GM12865 (cell line): ENCODE measurements at regions not wholly inside any gene's neighbourhood (a gene's known extent, or its start where the extent isn't known, plus 50 kb on each side); places are given as distances from the start of the nearest gene placed in this dataset.

Source experiments
- DNase-seq: peaks from one replicate; pipeline ENCODE4 v3.0.0; 2010; ENCODE audit warnings: low read depth
- H3K4me3 ChIP-seq: 2 replicates; pipeline ENCODE4 v1.5.1; 2011; ENCODE audit warnings: mild to moderate bottlenecking, low read depth, low read length, control low read depth
- TF ChIP-seq, protein P1 (sequence below): IDR thresholded peaks from 2 replicates; pipeline ENCODE4 v1.5.1; 2011; ENCODE audit warnings: low read length, control low read depth, low read depth, inconsistent platforms; ENCODE audit not compliant: insufficient read depth; ENCODE audit errors: missing control alignments

DNA sequence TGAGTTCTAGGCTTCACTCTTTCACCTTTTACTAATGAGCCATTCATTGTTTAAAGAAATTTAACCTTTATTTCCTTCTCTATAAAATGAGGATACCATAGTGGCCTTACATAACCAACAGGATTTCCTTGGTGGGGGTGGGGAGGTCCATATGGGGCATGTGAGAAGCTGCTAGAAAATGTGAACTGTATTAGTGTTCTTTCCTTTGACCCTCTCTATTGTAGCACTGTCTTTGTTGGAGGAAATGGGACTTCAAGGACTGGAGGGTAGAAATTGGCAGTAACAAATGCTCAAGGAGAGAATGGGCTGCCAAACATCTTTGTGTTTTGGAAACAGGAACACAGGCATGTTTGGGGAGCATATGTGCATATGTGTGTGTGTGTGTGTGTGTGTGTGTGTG, 468.7 kb upstream of the ZEB2 start:
- TF ChIP-seq, protein P1, sequence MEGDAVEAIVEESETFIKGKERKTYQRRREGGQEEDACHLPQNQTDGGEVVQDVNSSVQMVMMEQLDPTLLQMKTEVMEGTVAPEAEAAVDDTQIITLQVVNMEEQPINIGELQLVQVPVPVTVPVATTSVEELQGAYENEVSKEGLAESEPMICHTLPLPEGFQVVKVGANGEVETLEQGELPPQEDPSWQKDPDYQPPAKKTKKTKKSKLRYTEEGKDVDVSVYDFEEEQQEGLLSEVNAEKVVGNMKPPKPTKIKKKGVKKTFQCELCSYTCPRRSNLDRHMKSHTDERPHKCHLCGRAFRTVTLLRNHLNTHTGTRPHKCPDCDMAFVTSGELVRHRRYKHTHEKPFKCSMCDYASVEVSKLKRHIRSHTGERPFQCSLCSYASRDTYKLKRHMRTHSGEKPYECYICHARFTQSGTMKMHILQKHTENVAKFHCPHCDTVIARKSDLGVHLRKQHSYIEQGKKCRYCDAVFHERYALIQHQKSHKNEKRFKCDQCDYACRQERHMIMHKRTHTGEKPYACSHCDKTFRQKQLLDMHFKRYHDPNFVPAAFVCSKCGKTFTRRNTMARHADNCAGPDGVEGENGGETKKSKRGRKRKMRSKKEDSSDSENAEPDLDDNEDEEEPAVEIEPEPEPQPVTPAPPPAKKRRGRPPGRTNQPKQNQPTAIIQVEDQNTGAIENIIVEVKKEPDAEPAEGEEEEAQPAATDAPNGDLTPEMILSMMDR = no peak
- H3K4me3 ChIP-seq = no peak overlapping the region
- DNase-seq = no peak

DNA sequence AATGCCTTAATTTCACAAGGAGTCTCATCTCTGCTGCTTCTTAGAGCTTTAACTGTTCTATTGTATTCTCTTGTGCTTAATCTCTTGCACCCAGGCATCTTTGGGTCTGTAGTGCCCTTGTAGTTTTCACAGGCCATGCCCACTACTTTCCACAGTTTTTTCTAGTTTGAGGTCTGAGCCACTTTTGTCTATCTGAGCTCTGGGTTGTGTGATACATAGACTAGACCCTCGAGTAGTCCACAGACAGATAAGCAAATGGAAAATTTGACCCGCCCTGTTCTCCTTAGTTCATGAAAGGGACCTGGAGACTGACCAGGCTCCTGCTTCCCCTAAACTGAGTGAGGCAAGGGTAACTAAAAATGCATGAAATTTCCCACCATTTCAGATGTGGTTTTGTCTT, 466.8 kb upstream of the ZEB2 start:
- TF ChIP-seq, protein P1 = no peak
- H3K4me3 ChIP-seq = no peak overlapping the region
- no peak for DNase-seq

DNA sequence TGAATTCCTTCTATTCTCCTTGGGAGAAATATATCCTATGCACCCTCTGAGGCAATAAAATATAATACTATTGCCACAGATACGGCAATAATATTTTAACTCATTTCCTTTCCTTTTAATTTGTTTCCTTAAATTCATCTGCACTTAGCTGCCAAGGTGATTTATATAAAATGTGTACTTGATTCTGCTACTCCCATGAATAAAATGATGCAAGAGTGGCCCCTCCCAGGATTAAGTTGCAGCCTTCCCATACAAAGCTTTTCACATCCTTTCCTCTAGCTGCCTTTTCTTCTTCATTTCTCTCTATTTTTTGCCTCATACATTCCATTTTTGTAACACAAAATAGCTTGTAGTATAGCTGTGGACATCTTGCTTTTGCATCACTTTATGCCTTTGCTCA, 464.1 kb upstream of the ZEB2 start:
- DNase-seq = no peak
- no peak overlapping the region for H3K4me3 ChIP-seq
- TF ChIP-seq, protein P1 = no peak

DNA sequence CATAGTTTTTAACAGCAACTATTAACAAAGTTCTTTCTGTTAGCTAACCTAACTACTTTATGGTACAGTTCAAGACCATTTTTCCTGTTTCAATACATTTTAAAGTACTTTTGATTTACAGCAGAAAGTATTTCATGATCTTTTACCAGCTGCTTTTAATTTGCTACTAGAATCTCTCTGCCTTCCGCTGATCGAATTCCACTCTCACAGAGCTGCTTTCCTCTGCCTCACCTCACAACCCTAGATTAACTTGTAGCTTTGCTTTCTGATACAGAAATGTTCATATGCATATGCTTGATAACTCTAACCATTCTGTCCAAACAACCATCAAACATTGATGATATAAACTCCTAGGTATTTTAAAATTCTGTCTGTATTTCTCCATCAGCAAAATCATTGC, 463.2 kb upstream of the ZEB2 start:
- TF ChIP-seq, protein P1 = no peak
- DNase-seq = no peak

DNA sequence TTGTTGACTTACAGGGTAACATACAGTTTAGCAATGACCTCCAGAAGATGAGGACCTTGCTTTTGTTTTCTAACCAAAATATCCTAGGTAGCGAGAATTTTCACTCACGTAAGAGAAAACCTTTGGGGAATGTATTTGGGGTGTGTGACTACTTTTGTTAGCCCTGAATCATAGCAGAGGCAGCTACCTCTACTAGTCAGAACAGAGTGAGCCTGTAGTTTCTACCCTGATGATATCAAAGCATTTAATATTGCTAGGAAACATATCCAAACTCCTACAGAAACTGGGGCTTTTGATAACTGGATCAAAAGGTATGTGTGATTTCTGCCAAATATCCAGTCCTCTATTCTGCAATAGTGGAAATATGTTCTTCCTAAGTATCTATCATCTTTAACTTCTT, 462.6 kb upstream of the ZEB2 start:
- TF ChIP-seq, protein P1 = no peak
- no peak overlapping the region for H3K4me3 ChIP-seq
- no peak for DNase-seq

More for the DNA sequence above, 463.2 kb upstream of the ZEB2 start:
- no peak overlapping the region for H3K4me3 ChIP-seq

DNA sequence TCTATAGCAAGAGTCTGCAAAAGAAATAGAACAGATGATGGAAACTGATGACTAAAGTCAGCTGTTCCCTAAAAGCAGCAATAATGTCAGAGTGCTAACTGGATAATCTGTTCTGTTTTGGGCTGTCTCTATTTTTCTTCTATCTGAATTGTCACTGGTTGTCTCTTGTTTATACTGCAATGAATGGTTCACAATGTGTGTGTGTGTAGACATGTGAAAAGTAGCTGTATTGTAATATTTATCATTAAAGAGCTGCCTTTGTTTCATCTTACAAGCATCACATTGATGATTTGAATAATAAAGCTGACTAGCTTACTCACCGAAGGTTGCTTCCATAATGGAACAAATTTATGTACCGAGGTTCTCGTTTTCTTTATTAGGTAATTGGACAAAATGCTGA, 456.0 kb upstream of the ZEB2 start:
- H3K4me3 ChIP-seq = no peak overlapping the region
- TF ChIP-seq, protein P1 = no peak
- DNase-seq = no peak

DNA sequence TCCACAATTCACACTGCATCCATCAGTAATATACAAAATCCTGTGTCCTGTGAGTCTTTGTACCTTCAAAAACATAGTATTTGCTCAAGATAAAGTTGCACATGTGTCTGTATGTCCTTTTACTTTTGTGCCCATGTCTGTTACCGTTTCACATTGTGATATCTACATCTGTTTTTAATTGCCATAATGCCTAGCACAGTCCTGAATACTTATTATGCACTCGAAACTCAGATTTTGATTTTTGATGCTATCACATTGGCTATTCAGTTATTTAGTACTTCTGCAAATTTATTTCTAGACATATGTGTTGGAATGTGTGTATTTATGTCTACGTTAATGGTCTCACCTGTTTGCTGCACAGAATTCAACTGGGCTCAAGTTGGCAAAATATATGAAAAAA, 452.8 kb upstream of the ZEB2 start:
- no peak for DNase-seq
- TF ChIP-seq, protein P1 = no peak
- H3K4me3 ChIP-seq = no peak overlapping the region
